ENCODE measurements at regions not wholly inside any gene's neighbourhood (a gene's known extent, or its start where the extent isn't known, plus 50 kb on each side); places are given as distances from the start of the nearest gene placed in this dataset.
"Not testable (repeated sequence)": the region's sequence is repeated elsewhere in the genome, so short reads cannot be mapped to it uniquely, and the experiment has no call there.

DNA sequence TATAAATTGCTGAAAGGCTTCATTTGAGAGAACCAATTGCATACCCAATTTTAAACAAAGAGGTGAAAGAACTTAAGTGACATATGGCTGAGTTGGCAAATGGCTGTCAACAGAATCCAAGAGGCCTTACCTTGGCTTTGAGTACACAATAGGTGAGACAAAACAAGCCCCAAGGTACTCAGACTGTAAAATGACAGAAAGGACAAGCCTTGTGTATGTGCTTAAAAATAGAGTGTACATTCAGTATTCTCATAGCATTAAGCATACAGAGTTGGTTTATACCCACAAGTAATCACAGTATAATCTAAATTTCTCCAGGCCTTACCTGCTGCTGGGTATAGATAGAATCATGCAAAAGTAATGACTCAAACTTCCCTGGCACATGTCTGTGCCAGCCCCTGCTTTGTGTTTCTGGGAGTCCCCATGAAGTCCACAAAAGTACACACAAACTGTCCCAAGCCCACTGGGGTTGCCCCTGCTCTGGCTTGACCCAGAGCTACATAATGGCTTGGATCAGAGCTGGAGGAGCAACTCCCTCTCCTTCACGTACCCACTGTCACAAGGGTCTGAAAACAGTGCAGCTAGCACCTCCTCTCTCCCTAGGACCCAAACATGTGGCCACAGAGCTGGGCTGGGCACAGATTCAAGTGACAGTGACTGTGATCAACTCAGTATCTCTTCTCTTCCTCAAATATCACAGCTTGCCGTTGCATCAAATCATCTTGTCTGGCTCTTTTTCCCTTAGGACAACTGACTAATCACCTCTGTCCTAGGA is 250.8 kb downstream of the ENC1 start:
- DNase-seq (no peak), ATAC-seq (peak; percentile 39 to 56 (median 46))
- Histone ChIP-seq H3K4me1 (peaks cover 10% of the 10 kb centered on the region), H3K9me3 (no peaks in the 10 kb centered on the region), H3K36me3 (ENCODE audit: insufficient read depth in 1 of 2, low read depth in 1 of 2) (no peaks in the 10 kb centered on the region), H3K27me3 (ENCODE audit: insufficient read depth in 3 of 3, low read length in 2 of 3) (no peaks in the 10 kb centered on the region), H3K4me3 (no peak overlapping the region), H3K27ac (peak overlapping the region; percentile 34)
- 33 to 41% (median 41%) methylated on average over 2 of the region's 2 CpGs for WGBS, 3 donors
- TF ChIP-seq, protein P1, sequence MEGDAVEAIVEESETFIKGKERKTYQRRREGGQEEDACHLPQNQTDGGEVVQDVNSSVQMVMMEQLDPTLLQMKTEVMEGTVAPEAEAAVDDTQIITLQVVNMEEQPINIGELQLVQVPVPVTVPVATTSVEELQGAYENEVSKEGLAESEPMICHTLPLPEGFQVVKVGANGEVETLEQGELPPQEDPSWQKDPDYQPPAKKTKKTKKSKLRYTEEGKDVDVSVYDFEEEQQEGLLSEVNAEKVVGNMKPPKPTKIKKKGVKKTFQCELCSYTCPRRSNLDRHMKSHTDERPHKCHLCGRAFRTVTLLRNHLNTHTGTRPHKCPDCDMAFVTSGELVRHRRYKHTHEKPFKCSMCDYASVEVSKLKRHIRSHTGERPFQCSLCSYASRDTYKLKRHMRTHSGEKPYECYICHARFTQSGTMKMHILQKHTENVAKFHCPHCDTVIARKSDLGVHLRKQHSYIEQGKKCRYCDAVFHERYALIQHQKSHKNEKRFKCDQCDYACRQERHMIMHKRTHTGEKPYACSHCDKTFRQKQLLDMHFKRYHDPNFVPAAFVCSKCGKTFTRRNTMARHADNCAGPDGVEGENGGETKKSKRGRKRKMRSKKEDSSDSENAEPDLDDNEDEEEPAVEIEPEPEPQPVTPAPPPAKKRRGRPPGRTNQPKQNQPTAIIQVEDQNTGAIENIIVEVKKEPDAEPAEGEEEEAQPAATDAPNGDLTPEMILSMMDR (IDR thresholded peaks at IDR 0.05) = no peak
- intact Hi-C loops (cut with DNase I) = no loop called here

DNA sequence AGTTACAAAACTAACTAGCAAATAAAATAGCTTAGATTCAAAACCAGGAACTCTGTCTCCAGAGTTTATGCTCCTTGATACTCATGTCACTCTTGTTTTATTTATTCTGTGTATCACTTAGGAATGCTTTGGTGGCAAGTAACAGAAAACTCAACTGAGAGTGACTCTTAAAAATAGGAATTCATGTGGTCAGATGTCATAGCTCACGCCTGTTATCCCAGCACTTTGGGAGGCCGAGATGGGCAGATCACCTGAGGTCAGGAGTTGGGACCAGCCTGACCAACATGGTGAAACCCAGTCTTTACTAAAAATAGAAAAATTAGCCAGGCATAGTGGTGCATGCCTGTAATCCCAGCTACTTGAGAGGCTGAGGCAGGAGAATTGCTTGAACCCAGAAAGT is 252.1 kb downstream of the ENC1 start:
- ATAC-seq = peak in 1 of 4 donors; percentile 58
- intact Hi-C loops (cut with DNase I); H3K4me3 ChIP-seq; DNase-seq; H3K27me3 ChIP-seq (ENCODE audit: insufficient read depth in 3 of 3, low read length in 2 of 3); H3K9me3 ChIP-seq; H3K27ac ChIP-seq; H3K36me3 ChIP-seq (ENCODE audit: insufficient read depth in 1 of 2, low read depth in 1 of 2): not testable (repeated sequence)
- 53 to 84% (median 65%) methylated on average over 2 of the region's 2 CpGs for WGBS, 3 donors
- peaks cover 18% of the 10 kb centered on the region for H3K4me1 ChIP-seq

DNA sequence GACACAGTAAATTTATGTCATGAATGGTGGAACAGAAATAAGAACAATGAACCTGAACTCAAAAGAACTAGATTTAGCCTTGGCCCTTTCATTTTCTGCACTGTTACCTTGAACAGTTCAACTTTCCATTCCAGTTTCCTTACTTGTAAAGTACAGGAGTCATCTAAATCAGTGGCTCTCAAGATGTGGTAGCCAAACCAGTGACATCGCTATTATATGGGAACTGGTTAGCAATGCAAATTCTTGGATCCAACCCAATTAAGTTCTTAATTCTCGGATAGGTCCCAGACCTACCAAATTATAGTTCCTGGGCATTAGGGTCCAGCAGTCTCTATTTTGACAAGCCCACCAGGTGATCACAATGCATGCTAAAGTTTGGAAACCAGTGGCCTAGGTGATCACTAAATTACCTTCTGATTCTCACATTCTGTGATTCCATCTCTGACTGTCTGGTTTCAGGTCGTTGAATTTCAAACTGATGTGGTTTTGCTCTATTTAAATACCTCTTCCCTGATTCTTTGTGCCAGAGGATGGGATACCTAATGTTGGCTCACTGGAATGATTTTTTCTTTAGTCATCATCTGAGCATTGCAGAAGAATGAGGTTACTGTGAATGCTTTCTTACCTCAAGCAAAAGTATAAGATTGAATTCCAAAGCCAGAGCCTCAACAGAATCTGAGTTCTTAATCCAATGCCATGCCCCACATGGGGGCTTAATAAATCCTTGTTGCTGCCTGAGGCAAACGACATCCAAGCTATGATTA is 253.8 kb downstream of the ENC1 start:
- intact Hi-C loops (cut with DNase I) = no loop called here

DNA sequence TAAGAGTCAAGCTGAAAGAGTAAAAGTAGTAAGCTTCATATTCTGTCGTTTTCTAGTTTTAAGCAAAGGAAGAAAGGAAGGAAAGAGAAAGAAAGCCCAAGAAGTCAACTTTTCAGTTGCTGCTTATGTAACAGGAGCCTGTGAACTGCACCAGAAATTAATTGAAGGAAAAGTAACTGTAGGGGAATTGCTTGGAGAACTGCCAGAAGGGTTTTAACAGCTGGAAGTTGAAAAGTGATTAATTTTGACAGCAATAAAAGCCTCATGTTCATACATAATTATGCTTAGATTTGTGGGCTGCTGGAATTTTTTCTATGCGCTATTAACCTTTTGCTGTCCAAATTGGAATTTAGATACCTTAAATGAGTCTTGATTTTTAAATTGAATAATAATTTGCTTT is 255.7 kb downstream of the ENC1 start:
- no peak overlapping the region for H3K4me3 ChIP-seq
- H3K9me3 ChIP-seq = no peaks in the 10 kb centered on the region
- DNase-seq = no peak
- no peaks in the 10 kb centered on the region for H3K27me3 ChIP-seq (ENCODE audit: insufficient read depth in 3 of 3, low read length in 2 of 3)
- peaks cover 49% of the 10 kb centered on the region for H3K4me1 ChIP-seq
- H3K27ac ChIP-seq = no peak overlapping the region
- WGBS, 3 donors = 39 to 50% (median 45%) methylated on average over 2 of the region's 2 CpGs
- intact Hi-C loops (cut with DNase I) = no loop called here
- TF ChIP-seq, protein P1 (IDR thresholded peaks at IDR 0.05) = no peak
- no peaks in the 10 kb centered on the region for H3K36me3 ChIP-seq (ENCODE audit: insufficient read depth in 1 of 2, low read depth in 1 of 2)
- no peak for ATAC-seq

More for the DNA sequence above, 253.8 kb downstream of the ENC1 start:
- no peak overlapping the region for H3K4me3 ChIP-seq
- peak in 1 of 4 donors; percentile 31 for ATAC-seq
- no peak for DNase-seq
- TF ChIP-seq, protein P1 (IDR thresholded peaks at IDR 0.05) = no peak
- H3K36me3 ChIP-seq (ENCODE audit: insufficient read depth in 1 of 2, low read depth in 1 of 2) = no peaks in the 10 kb centered on the region
- H3K9me3 ChIP-seq = no peaks in the 10 kb centered on the region
- H3K27me3 ChIP-seq (ENCODE audit: insufficient read depth in 3 of 3, low read length in 2 of 3) = no peaks in the 10 kb centered on the region
- H3K4me1 ChIP-seq = peaks cover 35% of the 10 kb centered on the region
- WGBS, 3 donors = 66 to 83% (median 75%) methylated on average over 4 of the region's 4 CpGs
- H3K27ac ChIP-seq = no peak overlapping the region

DNA sequence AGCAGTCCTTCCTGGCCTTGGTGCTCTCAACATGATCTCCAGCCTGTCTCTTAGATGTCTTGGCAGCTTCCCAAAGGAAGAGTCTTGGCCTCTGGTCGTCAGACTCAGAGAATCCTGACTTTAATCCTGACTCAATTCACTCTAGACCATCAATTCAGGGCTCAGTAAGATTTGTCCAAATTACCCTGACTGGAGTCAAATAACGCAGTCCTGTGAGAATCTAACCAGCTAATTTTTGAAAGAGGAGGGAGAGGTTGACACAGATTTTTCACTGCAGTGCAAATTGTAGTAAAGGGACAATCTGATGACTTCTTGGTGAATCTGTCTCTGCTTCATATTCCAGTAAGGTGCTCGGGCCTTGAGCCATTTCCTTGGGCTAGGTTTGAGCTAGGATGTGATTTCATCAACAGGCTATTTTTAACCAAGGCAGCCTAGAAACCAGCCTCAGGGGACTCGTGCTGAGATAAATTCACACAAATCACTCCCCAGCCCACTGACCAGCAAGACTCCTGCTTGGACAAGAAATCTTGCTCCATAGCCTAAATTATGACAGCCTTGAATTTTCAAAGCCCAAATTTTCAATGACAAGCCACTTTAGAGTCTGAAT is 257.4 kb downstream of the ENC1 start:
- ATAC-seq = peak; percentile 73 to 92 (median 84)
- Histone ChIP-seq H3K4me1 (peaks cover 62% of the 10 kb centered on the region), H3K9me3 (no peaks in the 10 kb centered on the region), H3K27me3 (ENCODE audit: insufficient read depth in 3 of 3, low read length in 2 of 3) (no peaks in the 10 kb centered on the region), H3K27ac (peak overlapping the region; percentile 80), H3K36me3 (ENCODE audit: insufficient read depth in 1 of 2, low read depth in 1 of 2) (no peaks in the 10 kb centered on the region), H3K4me3 (no peak overlapping the region)
- intact Hi-C loops (cut with DNase I) = no loop called here
- TF ChIP-seq, protein P1 (IDR thresholded peaks at IDR 0.05) = no peak
- 7 to 24% (median 12%) methylated on average over 4 of the region's 4 CpGs for WGBS, 3 donors
- DNase-seq = peak; percentile 63 to 68
